Bronchial epithelial cell (primary cell): ENCODE measurements at regions not wholly inside any gene's neighbourhood (a gene's known extent, or its start where the extent isn't known, plus 50 kb on each side); places are given as distances from the start of the nearest gene placed in this dataset.

Experiments
- DNase-seq: peaks from one replicate; pipeline ENCODE4 v3.0.0-alpha.2; 2010; ENCODE audit warnings: low read depth
- FAIRE-seq: peaks from 2 replicates; lab custom pipeline; 2011; peaks lifted over from hg19 to GRCh38; lab: Jason Lieb, UNC
- H3K27me3 ChIP-seq: 2 replicates; pipeline ENCODE4 v1.5.1; 2011; ENCODE audit warnings: low read length; ENCODE audit not compliant: control insufficient read depth, insufficient read depth
- H3K36me3 ChIP-seq: 2 replicates; pipeline ENCODE4 v1.5.1; 2011; ENCODE audit warnings: low read length; ENCODE audit not compliant: control insufficient read depth, insufficient read depth
- H3K4me3 ChIP-seq: 2 replicates; pipeline ENCODE4 v1.5.1; 2011; ENCODE audit warnings: mild to moderate bottlenecking, low read depth, low read length, control low read depth
- TF ChIP-seq, protein P1 (sequence below): IDR thresholded peaks from 2 replicates; pipeline ENCODE4 v1.5.1; 2011; ENCODE audit warnings: mild to moderate bottlenecking, moderate library complexity, low read length, control low read depth, inconsistent platforms; ENCODE audit not compliant: insufficient read depth, severe bottlenecking

DNA sequence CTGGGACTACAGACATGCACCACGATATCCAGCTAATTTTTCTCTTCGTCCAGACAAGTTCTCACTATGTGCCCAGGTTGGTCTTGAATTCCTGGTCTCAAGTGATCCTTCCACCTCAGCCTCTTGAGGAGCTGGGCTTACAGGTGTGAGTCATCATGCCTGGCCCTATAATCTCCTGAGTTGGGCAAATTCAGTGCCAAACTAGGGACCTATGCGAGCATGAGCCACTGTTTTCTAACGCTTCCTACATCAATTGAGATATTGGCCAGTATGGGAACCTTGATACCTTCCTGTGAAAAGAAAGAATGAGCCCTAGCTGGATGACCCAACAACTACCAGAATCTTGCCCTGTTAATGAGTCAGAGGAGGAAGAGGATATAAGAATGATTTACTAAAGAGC, 585.2 kb downstream of the C12orf50 start:
- peak; percentile 89 for DNase-seq

GRCh38 chr12:87441511-87441910, 587.7 kb downstream of the C12orf50 start:
- no peak for FAIRE-seq
- H3K36me3 ChIP-seq = no peaks in the 10 kb centered on the region
- H3K27me3 ChIP-seq = no peaks in the 10 kb centered on the region
- TF ChIP-seq, protein P1, sequence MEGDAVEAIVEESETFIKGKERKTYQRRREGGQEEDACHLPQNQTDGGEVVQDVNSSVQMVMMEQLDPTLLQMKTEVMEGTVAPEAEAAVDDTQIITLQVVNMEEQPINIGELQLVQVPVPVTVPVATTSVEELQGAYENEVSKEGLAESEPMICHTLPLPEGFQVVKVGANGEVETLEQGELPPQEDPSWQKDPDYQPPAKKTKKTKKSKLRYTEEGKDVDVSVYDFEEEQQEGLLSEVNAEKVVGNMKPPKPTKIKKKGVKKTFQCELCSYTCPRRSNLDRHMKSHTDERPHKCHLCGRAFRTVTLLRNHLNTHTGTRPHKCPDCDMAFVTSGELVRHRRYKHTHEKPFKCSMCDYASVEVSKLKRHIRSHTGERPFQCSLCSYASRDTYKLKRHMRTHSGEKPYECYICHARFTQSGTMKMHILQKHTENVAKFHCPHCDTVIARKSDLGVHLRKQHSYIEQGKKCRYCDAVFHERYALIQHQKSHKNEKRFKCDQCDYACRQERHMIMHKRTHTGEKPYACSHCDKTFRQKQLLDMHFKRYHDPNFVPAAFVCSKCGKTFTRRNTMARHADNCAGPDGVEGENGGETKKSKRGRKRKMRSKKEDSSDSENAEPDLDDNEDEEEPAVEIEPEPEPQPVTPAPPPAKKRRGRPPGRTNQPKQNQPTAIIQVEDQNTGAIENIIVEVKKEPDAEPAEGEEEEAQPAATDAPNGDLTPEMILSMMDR = no peak
- H3K4me3 ChIP-seq = no peak overlapping the region
- no peak for DNase-seq

More for the DNA sequence above, 585.2 kb downstream of the C12orf50 start:
- Histone ChIP-seq H3K4me3 (no peak overlapping the region), H3K36me3 (no peaks in the 10 kb centered on the region), H3K27me3 (no peaks in the 10 kb centered on the region)
- FAIRE-seq = peak; percentile 90
- TF ChIP-seq, protein P1 = no peak

DNA sequence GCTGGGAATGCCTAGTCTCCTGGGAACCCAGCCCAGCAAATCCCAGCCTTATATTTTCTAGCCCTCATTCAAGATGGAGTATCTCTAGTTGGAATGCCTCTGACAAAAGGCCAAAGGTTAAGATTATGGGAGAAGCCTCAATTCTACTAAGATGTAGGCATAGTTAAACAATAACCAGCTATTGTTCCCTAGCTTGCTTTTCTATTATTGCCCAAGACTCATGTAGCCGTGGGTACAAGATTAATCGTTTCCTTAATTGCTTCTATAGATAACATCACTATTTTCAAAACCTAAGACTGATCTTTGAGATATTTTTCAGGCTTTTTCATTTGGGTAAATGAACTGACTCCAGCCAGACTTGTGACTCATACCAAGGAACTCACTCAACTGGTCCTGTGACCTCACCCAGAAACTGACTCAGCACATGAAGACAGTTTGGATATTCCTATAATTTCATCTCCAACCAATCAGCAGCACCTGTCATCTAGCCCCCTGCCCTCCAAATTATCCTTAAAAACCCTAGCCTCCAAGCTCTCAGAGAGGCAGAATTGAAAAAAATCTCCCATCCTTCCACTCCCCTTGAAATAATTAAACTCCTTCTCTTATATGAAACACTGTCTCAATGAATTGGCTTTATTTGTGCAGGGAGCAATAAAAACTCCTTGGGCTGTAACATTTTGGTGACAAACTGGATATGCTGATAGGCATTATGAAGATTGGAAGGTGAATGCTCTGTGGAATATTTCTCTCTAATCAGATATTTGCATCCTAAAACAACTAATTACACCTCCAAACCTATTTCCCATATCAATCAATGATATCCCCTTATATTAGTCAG, 589.0 kb downstream of the C12orf50 start:
- Histone ChIP-seq H3K36me3 (no peaks in the 10 kb centered on the region), H3K27me3 (no peaks in the 10 kb centered on the region), H3K4me3 (no peak overlapping the region)
- FAIRE-seq (no peak), DNase-seq (peak; percentile 98)
- TF ChIP-seq, protein P1 = no peak

DNA sequence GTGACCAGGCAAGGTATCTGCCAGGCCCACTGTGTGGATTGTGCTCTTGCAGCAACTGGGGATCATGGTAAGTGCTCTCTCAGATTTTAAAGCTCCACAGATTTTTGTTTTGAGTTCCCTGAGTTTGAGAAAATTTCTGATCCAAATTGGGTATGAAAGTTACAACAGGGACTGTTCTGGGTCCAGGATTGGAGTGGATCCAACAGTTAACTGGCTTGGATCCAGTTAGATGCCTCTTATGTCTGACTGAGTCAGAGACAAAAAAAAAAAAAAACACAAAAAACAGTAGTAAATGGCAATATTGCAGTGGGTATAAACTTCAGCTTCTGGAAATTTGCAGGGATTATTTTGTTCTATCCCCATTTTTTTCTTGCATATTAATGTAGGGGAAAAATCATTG, 598.8 kb downstream of the C12orf50 start:
- no peak for FAIRE-seq
- no peaks in the 10 kb centered on the region for H3K36me3 ChIP-seq
- no peaks in the 10 kb centered on the region for H3K27me3 ChIP-seq
- no peak for DNase-seq
- TF ChIP-seq, protein P1 = no peak
- H3K4me3 ChIP-seq = no peak overlapping the region

DNA sequence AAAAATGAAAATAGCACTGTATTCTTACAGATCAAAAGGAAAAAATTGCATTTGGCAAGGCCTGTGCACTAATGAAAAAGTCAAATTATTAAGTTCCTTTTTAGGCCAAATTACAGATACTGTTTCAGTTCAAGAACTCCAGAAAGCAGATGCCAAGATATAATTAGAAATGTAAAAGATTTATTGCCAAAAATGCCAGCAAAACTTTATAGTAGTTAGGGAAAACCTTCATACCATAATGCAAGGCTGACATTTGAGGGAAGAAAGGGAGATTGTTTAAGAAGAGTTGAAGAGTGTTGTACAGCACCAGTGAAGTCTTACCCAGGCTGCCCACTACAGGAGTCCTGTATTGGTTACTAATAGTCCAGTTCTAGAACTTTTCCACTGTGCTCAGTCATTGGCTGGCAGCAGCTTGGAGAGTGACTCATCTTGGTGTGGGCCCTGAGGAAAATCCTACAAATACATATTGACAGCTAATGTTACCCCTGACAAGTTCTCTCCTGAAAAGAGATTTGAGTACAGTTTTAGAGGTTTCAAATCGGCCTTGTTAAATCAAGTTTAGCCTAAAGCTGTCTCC, 600.4 kb downstream of the C12orf50 start:
- no peak overlapping the region for H3K4me3 ChIP-seq
- TF ChIP-seq, protein P1 = no peak
- DNase-seq (peak; percentile 86), FAIRE-seq (no peak)
- no peaks in the 10 kb centered on the region for H3K36me3 ChIP-seq
- H3K27me3 ChIP-seq = no peaks in the 10 kb centered on the region
